H1 (cell line): ENCODE measurements at regions not wholly inside any gene's neighbourhood (a gene's known extent, or its start where the extent isn't known, plus 50 kb on each side); places are given as distances from the start of the nearest gene placed in this dataset.

Experiments
- CTCF ChIA-PET: fragments of 300-600 bp; sonication (Branson Sonifier 250); formaldehyde crosslinking; loops from one replicate; lab custom pipeline; 2021; ENCODE audit not compliant: partially characterized antibody; lab: Charles Lee
- POLR2A ChIA-PET: fragments of 300-600 bp; sonication (Branson Sonifier 250); formaldehyde crosslinking; loops from one replicate; lab custom pipeline; 2021; ENCODE audit warnings: inconsistent platforms; ENCODE audit not compliant: partially characterized antibody; lab: Charles Lee
- DNase-seq, 2 experiments: peaks; one replicate each; pipeline versions ENCODE4 v3.0.0 to v3.0.0-alpha.2; 2010 to 2022; ENCODE audit warnings: low spot score in 2 of 2, low read depth in 1 of 2, mixed read lengths in 1 of 2
- FAIRE-seq: peaks from 2 replicates; lab custom pipeline; 2011; peaks lifted over from hg19 to GRCh38; lab: Jason Lieb, UNC
- H2AFZ ChIP-seq: 2 replicates; pipeline ENCODE4 v1.8.1; 2012; ENCODE audit warnings: low read length, inconsistent platforms
- H2AK5ac ChIP-seq: 2 replicates; pipeline ENCODE4 v1.6.1; 2013; ENCODE audit warnings: low read depth, low read length
- H2BK120ac ChIP-seq: replicated peaks from 2 replicates; pipeline ENCODE3; 2013; ENCODE audit warnings: low read depth, low read length, inconsistent platforms
- H2BK12ac ChIP-seq: 2 replicates; pipeline ENCODE4 v1.6.1; 2013; ENCODE audit warnings: low read depth, low read length
- H2BK15ac ChIP-seq: 2 replicates; pipeline ENCODE4 v1.6.1; 2013; ENCODE audit warnings: low read length
- H2BK20ac ChIP-seq: 2 replicates; pipeline ENCODE4 v1.6.1; 2013; ENCODE audit warnings: low read length
- H2BK5ac ChIP-seq: 2 replicates; pipeline ENCODE4 v1.6.1; 2013; ENCODE audit warnings: low read depth, low read length
- H3K14ac ChIP-seq: 2 replicates; pipeline ENCODE4 v1.6.1; 2013; ENCODE audit warnings: inconsistent platforms; ENCODE audit not compliant: insufficient read length
- H3K18ac ChIP-seq: 2 replicates; pipeline ENCODE4 v1.6.1; 2013; ENCODE audit warnings: low read length; ENCODE audit errors: extremely low read depth
- H3K23ac ChIP-seq: 2 replicates; pipeline ENCODE4 v1.6.1; 2013; ENCODE audit warnings: inconsistent platforms; ENCODE audit not compliant: insufficient read length
- H3K23me2 ChIP-seq: 2 replicates; pipeline ENCODE4 v1.6.1; 2013; ENCODE audit warnings: low read depth, low read length
- H3K27ac ChIP-seq: 2 replicates; pipeline ENCODE4 v1.6.1; 2011; ENCODE audit warnings: low read depth, low read length, inconsistent platforms
- H3K27me3 ChIP-seq, 4 experiments: replicated peaks in 1 of 4; 1 replicate in 1 of 4; 2 replicates in 3 of 4; pipeline versions ENCODE4 v1.6.1 to v1.8.1; 2011 to 2013; ENCODE audit warnings: low read length in 3 of 4, mild to moderate bottlenecking in 3 of 4, inconsistent platforms in 2 of 4, mixed read lengths in 2 of 4, moderate library complexity in 1 of 4; ENCODE audit not compliant: control insufficient read depth in 3 of 4, insufficient read depth in 3 of 4; ENCODE audit errors: extremely low read depth in 1 of 4
- H3K36me3 ChIP-seq, 4 experiments: 2 replicates each; pipeline versions ENCODE4 v1.6.1 to v1.8.1; 2011 to 2013; ENCODE audit warnings: mild to moderate bottlenecking in 4 of 4, low read length in 3 of 4, moderate library complexity in 2 of 4, control low read depth in 1 of 4, inconsistent platforms in 1 of 4; ENCODE audit not compliant: insufficient read depth in 4 of 4, control insufficient read depth in 2 of 4
- H3K4ac ChIP-seq: replicated peaks from 2 replicates; pipeline ENCODE3; 2013; ENCODE audit warnings: low read length, low read depth, mixed read lengths, inconsistent platforms; ENCODE audit not compliant: insufficient read length
- H3K4me1 ChIP-seq, 4 experiments: replicated peaks in 1 of 4; 1 replicate in 1 of 4; 2 replicates in 3 of 4; pipeline versions ENCODE4 v1.6.1 to v1.8.1; 2011 to 2013; ENCODE audit warnings: low read length in 3 of 4, inconsistent platforms in 2 of 4, mixed read lengths in 1 of 4; ENCODE audit not compliant: insufficient read depth in 4 of 4, control insufficient read depth in 3 of 4
- H3K4me2 ChIP-seq, 2 experiments: 2 replicates each; pipeline versions ENCODE4 v1.6.1 to v1.8.1; 2011 to 2013; ENCODE audit warnings: low read depth in 2 of 2, low read length in 2 of 2, control low read depth in 1 of 2, inconsistent platforms in 1 of 2, mild to moderate bottlenecking in 1 of 2; ENCODE audit not compliant: insufficient read depth in 1 of 2
- H3K4me3 ChIP-seq, 4 experiments: fragments of 200-600, 300-600 bp in 1 of 4; sonication (generic), shearing (Covaris generic), sonication (Bioruptor Twin) in 1 of 4; 2 replicates each; pipeline versions ENCODE4 v1.5.1 to v1.8.1; 2011 to 2016; ENCODE audit warnings: low read length in 4 of 4, low read depth in 3 of 4, control low read depth in 2 of 4, inconsistent platforms in 2 of 4, mild to moderate bottlenecking in 2 of 4, mixed read lengths in 1 of 4, moderate library complexity in 1 of 4; ENCODE audit not compliant: insufficient read depth in 2 of 4; ENCODE audit errors: extremely low read depth in 1 of 4
- H3K56ac ChIP-seq: replicated peaks from 2 replicates; pipeline ENCODE3; 2013; ENCODE audit warnings: low read depth, mild to moderate bottlenecking, mixed read lengths, low read length, inconsistent platforms; ENCODE audit not compliant: insufficient read length
- H3K79me1 ChIP-seq: 2 replicates; pipeline ENCODE4 v1.6.1; 2013; ENCODE audit warnings: low read depth, low read length, control low read depth
- H3K79me2 ChIP-seq, 2 experiments: 2 replicates each; pipeline versions ENCODE4 v1.6.1 to v1.8.1; 2012 to 2013; ENCODE audit warnings: low read length in 2 of 2, mild to moderate bottlenecking in 2 of 2, inconsistent platforms in 1 of 2; ENCODE audit not compliant: insufficient read depth in 2 of 2, control insufficient read depth in 1 of 2
- H3K9ac ChIP-seq, 4 experiments: replicated peaks in 1 of 4; 1 replicate in 1 of 4; 2 replicates in 3 of 4; pipeline versions ENCODE4 v1.6.1 to v1.8.1; 2011 to 2013; ENCODE audit warnings: low read depth in 3 of 4, low read length in 3 of 4, control low read depth in 2 of 4, mild to moderate bottlenecking in 2 of 4, moderate library complexity in 2 of 4, inconsistent platforms in 1 of 4; ENCODE audit errors: extremely low read depth in 1 of 4
- H3K9me3 ChIP-seq, 2 experiments: 2 replicates each; pipeline versions ENCODE4 v1.6.1 to v1.8.1; 2012 to 2013; ENCODE audit warnings: mild to moderate bottlenecking in 2 of 2, moderate library complexity in 2 of 2, control low read depth in 1 of 2, inconsistent platforms in 1 of 2, low read depth in 1 of 2, low read length in 1 of 2, mixed read lengths in 1 of 2; ENCODE audit not compliant: insufficient read depth in 2 of 2
- H4K20me1 ChIP-seq, 2 experiments: replicated peaks in 1 of 2; 2 replicates each; pipeline versions ENCODE3 to v1.8.1; 2011 to 2013; ENCODE audit warnings: inconsistent platforms in 2 of 2, low read length in 2 of 2, mild to moderate bottlenecking in 1 of 2; ENCODE audit not compliant: insufficient read depth in 2 of 2, control insufficient read depth in 1 of 2
- H4K5ac ChIP-seq: 2 replicates; pipeline ENCODE4 v1.6.1; 2013; ENCODE audit warnings: low read length, low read depth, mixed read lengths, inconsistent platforms; ENCODE audit not compliant: insufficient read length
- H4K8ac ChIP-seq: 2 replicates; pipeline ENCODE4 v1.8.0; 2013; ENCODE audit warnings: mild to moderate bottlenecking, moderate library complexity, low read length, inconsistent platforms; ENCODE audit not compliant: insufficient read depth; ENCODE audit errors: extremely low read depth
- H4K91ac ChIP-seq: replicated peaks from 2 replicates; pipeline ENCODE3; 2013; ENCODE audit warnings: low read length, mixed read lengths, inconsistent platforms; ENCODE audit not compliant: insufficient read length
- CBX5 ChIP-seq: fragments of 300-800, 300-1000 bp; sonication (generic); IDR thresholded peaks from 2 replicates; pipeline ENCODE4 v1.7.1; 2016; ENCODE audit warnings: antibody characterized with exemption, low read length, low read depth
- CBX8 ChIP-seq: fragments of 300-800, 300-1000 bp; sonication (generic); IDR thresholded peaks from 2 replicates; pipeline ENCODE4 v1.7.1; 2016; ENCODE audit warnings: low read depth, low read length, borderline replicate concordance
- CREB1 ChIP-seq: IDR thresholded peaks from 2 replicates; pipeline ENCODE4 v1.6.1; 2012; ENCODE audit warnings: inconsistent platforms
- E2F6 ChIP-seq: IDR thresholded peaks from 2 replicates; pipeline ENCODE4 v1.6.1; 2012; ENCODE audit warnings: inconsistent platforms
- FOSL1 ChIP-seq: IDR thresholded peaks from 2 replicates; pipeline ENCODE4 v1.6.1; 2011; ENCODE audit warnings: mild to moderate bottlenecking, low read depth, low read length, moderate library complexity; ENCODE audit not compliant: insufficient read depth
- GTF2F1 ChIP-seq: IDR thresholded peaks from 2 replicates; pipeline ENCODE4 v1.6.1; 2012; ENCODE audit warnings: low read depth, low read length, improper control_type of control experiment, borderline replicate concordance
- KDM5A ChIP-seq: fragments of 200-600 bp; IDR thresholded peaks from 2 replicates; pipeline ENCODE4 v1.7.1; 2012; ENCODE audit warnings: mild to moderate bottlenecking, low read length, inconsistent platforms, mixed read lengths
- NRF1 ChIP-seq: IDR thresholded peaks from 2 replicates; pipeline ENCODE4 v1.6.1; 2011; ENCODE audit warnings: mild to moderate bottlenecking, low read depth, low read length, improper control_type of control experiment
- POU5F1 ChIP-seq: IDR thresholded peaks from 2 replicates; pipeline ENCODE4 v1.6.1; 2011; ENCODE audit warnings: low read depth, mild to moderate bottlenecking, low read length, moderate library complexity
- RAD21 ChIP-seq, 2 experiments: IDR thresholded peaks in 1 of 2; conservative IDR thresholded peaks in 1 of 2; 2 replicates each; pipeline ENCODE4 v1.6.1; 2011; ENCODE audit warnings: low read depth in 2 of 2, low read length in 2 of 2, improper control_type of control experiment in 1 of 2, inconsistent platforms in 1 of 2, mild to moderate bottlenecking in 1 of 2, moderate library complexity in 1 of 2
- RBBP5 ChIP-seq: IDR thresholded peaks from 2 replicates; pipeline ENCODE4 v1.7.1; 2012; ENCODE audit warnings: low read depth, mild to moderate bottlenecking, inconsistent platforms, low read length, moderate library complexity, borderline replicate concordance
- SAP30 ChIP-seq: fragments of 300-600 bp; sonication (generic); IDR thresholded peaks from 2 replicates; pipeline ENCODE4 v1.7.1; 2012; ENCODE audit warnings: low read length, moderate library complexity, mild to moderate bottlenecking, inconsistent platforms; ENCODE audit not compliant: insufficient read depth, insufficient replicate concordance
- SIRT6 ChIP-seq: IDR thresholded peaks from one replicate; pipeline ENCODE4 v1.7.1; 2012; ENCODE audit warnings: low read length, inconsistent platforms
- SP4 ChIP-seq: IDR thresholded peaks from 2 replicates; pipeline ENCODE4 v1.6.1; 2012; ENCODE audit warnings: low read length, inconsistent platforms
- YY1 ChIP-seq: IDR thresholded peaks from 2 replicates; pipeline ENCODE4 v1.6.1; 2011; ENCODE audit warnings: low read depth, mild to moderate bottlenecking, low read length
- WGBS, 2 experiments: shearing (Covaris generic) in 1 of 2; methylation state at CpG; one replicate each; pipeline versions ENCODE4 v1.1.6 to v1.1.7; 2013 to 2015; ENCODE audit warnings: low lambda C conversion rate in 2 of 2, mixed read lengths in 2 of 2, inconsistent platforms in 1 of 2, low coverage in 1 of 2, missing lambda C conversion rate in 1 of 2; ENCODE audit not compliant: insufficient replicate concordance in 2 of 2, insufficient coverage in 1 of 2, insufficient read length in 1 of 2; ENCODE audit errors: extremely low coverage in 1 of 2, missing lambda C conversion rate in 1 of 2; 5-methylcytosine and 5-hydroxymethylcytosine counted together

GRCh38 chr12:13784504-13784903, 196.9 kb downstream of the GRIN2B start:
- POLR2A ChIA-PET, result no interaction called here
- no peak overlapping the region for H3K23ac ChIP-seq
- H3K9me3 ChIP-seq, result no peaks in the 10 kb centered on the region
- H3K4ac ChIP-seq, result no peak overlapping the region
- H4K5ac ChIP-seq, result no peak overlapping the region
- no peak overlapping the region for H3K56ac ChIP-seq
- H3K27ac ChIP-seq, result no peak overlapping the region
- CTCF ChIA-PET, result interaction anchor here (0.7 to 2.0 kb wide), 7 partner anchors 79 to 196 kb away, joined by 3 to 5 read pairs (median 3); no protein-coding TSS in a partner anchor
- no peak overlapping the region for H3K4me2 ChIP-seq
- no peaks in the 10 kb centered on the region for H3K79me1 ChIP-seq
- DNase-seq (no peak), FAIRE-seq (no peak)
- H4K91ac ChIP-seq, result no peak overlapping the region
- no peak overlapping the region for H2BK12ac ChIP-seq
- H3K18ac ChIP-seq, result no peak overlapping the region
- no peak overlapping the region for H2BK5ac ChIP-seq
- H2AK5ac ChIP-seq, result no peak overlapping the region
- no peaks in the 10 kb centered on the region for H3K23me2 ChIP-seq
- H3K4me3 ChIP-seq, result no peak overlapping the region
- no peak overlapping the region for H2BK20ac ChIP-seq
- no peaks in the 10 kb centered on the region for H4K20me1 ChIP-seq
- H3K36me3 ChIP-seq, result no peaks in the 10 kb centered on the region
- peaks cover 0 to 1% (median 0%) of the 10 kb centered on the region in 4 experiments; a peak in 1 of 7 replicates for H3K27me3 ChIP-seq
- no peak overlapping the region for H3K14ac ChIP-seq
- H2BK120ac ChIP-seq, result no peak overlapping the region
- no peaks in the 10 kb centered on the region for H3K79me2 ChIP-seq
- H2AFZ ChIP-seq, result no peak overlapping the region
- no peaks in the 10 kb centered on the region; a peak in 1 of 7 replicates for H3K4me1 ChIP-seq
- 92% methylated on average over 1 of the region's 1 CpG; no CpG with 5 or more reads in 1 of the 2 experiments for WGBS, 2 experiments
- H3K9ac ChIP-seq, result no peak overlapping the region
- no peak overlapping the region for H4K8ac ChIP-seq
- H2BK15ac ChIP-seq, result no peak overlapping the region
- no peak for TF ChIP-seq YY1
- TF ChIP-seq RBBP5, result no peak
- TF ChIP-seq GTF2F1, result no peak
- no peak for TF ChIP-seq E2F6
- TF ChIP-seq CREB1, result no peak
- TF ChIP-seq RAD21 (IDR thresholded peaks at IDR 0.05 in 1 of 2, conservative IDR thresholded peaks at IDR 0.05 in 1 of 2; ENCODE audit: low read depth in 2 of 2, low read length in 2 of 2), result no peak
- no peak for TF ChIP-seq CBX8
- no peak for TF ChIP-seq SAP30
- no peak for TF ChIP-seq NRF1
- TF ChIP-seq SP4, result no peak
- no peak for TF ChIP-seq KDM5A
- no peak for TF ChIP-seq FOSL1
- TF ChIP-seq CBX5, result no peak
- no peak for TF ChIP-seq SIRT6
- TF ChIP-seq POU5F1, result no peak
